HUES6 (cell line): ENCODE measurements at regions not wholly inside any gene's neighbourhood (a gene's known extent, or its start where the extent isn't known, plus 50 kb on each side); places are given as distances from the start of the nearest gene placed in this dataset.
"Not testable (repeated sequence)": the region's sequence is repeated elsewhere in the genome, so short reads cannot be mapped to it uniquely, and the experiment has no call there.

Experiments used
- H3K27ac ChIP-seq: 2 replicates; pipeline ENCODE4 v1.7.0; 2013; ENCODE audit warnings: low read depth, mild to moderate bottlenecking, low read length, inconsistent platforms
- H3K27me3 ChIP-seq: 2 replicates; pipeline ENCODE4 v1.6.1; 2013; ENCODE audit warnings: low read length; ENCODE audit not compliant: control insufficient read depth, insufficient read depth
- H3K36me3 ChIP-seq: 2 replicates; pipeline ENCODE4 v1.6.1; 2013; ENCODE audit warnings: low read length; ENCODE audit not compliant: control insufficient read depth, insufficient read depth
- H3K4me1 ChIP-seq: 2 replicates; pipeline ENCODE4 v1.6.1; 2013; ENCODE audit warnings: low read length; ENCODE audit not compliant: control insufficient read depth, insufficient read depth
- H3K4me3 ChIP-seq: 2 replicates; pipeline ENCODE4 v1.5.1; 2013; ENCODE audit warnings: low read depth, low read length
- H3K9ac ChIP-seq: one replicate; pipeline ENCODE4 v1.6.1; 2013; ENCODE audit warnings: mild to moderate bottlenecking, low read length
- H3K9me3 ChIP-seq: 2 replicates; pipeline ENCODE4 v1.6.1; 2013; ENCODE audit warnings: low read depth, low read length; ENCODE audit not compliant: control insufficient read depth, insufficient read depth

DNA sequence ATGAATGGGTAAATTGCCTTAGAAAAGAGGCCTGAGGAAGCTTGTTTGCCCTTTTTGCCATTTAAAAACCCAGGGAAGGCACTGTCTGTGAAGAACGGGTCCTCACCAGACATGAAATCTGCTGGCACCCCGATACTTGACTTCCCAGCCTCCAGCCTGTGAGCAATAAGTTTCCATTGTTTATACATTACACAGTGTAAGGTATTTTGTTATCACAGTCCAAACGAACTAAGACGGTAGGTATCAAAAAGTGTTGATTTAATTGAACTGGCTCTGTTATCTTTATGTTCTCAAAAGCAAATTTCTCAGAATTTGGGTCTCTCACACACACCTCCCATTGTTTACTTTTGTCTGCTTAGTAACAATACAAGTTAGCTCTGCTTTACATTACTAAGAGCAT is 181.1 kb upstream of the MARCKS start:
- Histone ChIP-seq H3K27me3 (no peaks in the 10 kb centered on the region), H3K4me3 (no peak overlapping the region), H3K9ac (no peak overlapping the region), H3K4me1 (peaks cover 32% of the 10 kb centered on the region), H3K36me3 (no peaks in the 10 kb centered on the region), H3K27ac (no peak overlapping the region), H3K9me3 (no peaks in the 10 kb centered on the region)

GRCh38 chr6:113676968-113677367 is 180.2 kb upstream of the MARCKS start:
- Histone ChIP-seq H3K4me3 (no peak overlapping the region), H3K27me3 (no peaks in the 10 kb centered on the region), H3K9me3 (no peaks in the 10 kb centered on the region), H3K4me1 (peaks cover 26% of the 10 kb centered on the region), H3K36me3 (no peaks in the 10 kb centered on the region), H3K9ac (no peak overlapping the region), H3K27ac (no peak overlapping the region)

GRCh38 chr6:113679051-113679450 is 178.1 kb upstream of the MARCKS start:
- Histone ChIP-seq H3K4me1 (peaks cover 15% of the 10 kb centered on the region; the same call in 1 of the 2 replicates), H3K9me3 (no peaks in the 10 kb centered on the region), H3K4me3 (no peak overlapping the region), H3K27ac (no peak overlapping the region), H3K36me3 (no peaks in the 10 kb centered on the region), H3K27me3 (no peaks in the 10 kb centered on the region), H3K9ac (no peak overlapping the region)

GRCh38 chr6:113680301-113680700 is 176.8 kb upstream of the MARCKS start:
- Histone ChIP-seq H3K9me3 (no peaks in the 10 kb centered on the region), H3K4me1 (peaks cover 10% of the 10 kb centered on the region), H3K27me3 (no peaks in the 10 kb centered on the region), H3K9ac (no peak overlapping the region), H3K27ac (no peak overlapping the region), H3K4me3 (no peak overlapping the region), H3K36me3 (no peaks in the 10 kb centered on the region)

DNA sequence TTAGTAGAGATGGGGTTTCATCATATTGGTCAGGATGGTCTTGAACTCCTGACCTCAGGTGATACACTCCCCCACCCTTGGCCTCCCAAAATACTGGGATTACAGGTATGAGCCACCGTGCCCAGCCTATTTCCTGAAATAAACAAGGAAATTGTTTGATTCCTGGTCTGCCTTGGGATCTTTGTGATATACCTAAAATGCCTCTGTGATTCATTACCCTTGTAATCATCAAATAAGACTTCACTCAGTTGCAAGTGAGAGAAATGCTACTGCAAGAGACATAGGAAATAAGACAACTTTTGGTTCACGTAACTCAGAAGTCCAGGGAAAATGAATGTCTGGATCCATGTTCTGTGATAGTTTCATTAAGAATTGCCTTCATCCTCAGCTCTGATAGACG is 173.2 kb upstream of the MARCKS start:
- Histone ChIP-seq H3K36me3 (no peaks in the 10 kb centered on the region), H3K9me3 (no peaks in the 10 kb centered on the region), H3K27me3 (no peaks in the 10 kb centered on the region), H3K4me1 (peaks cover 10% of the 10 kb centered on the region), H3K9ac (no peak overlapping the region), H3K4me3 (no peak overlapping the region), H3K27ac (no peak overlapping the region)

- H3K27ac ChIP-seq: no peak overlapping the region
- no peaks in the 10 kb centered on the region for H3K27me3 ChIP-seq
- no peak overlapping the region for H3K9ac ChIP-seq
- no peak overlapping the region for H3K4me3 ChIP-seq
- no peaks in the 10 kb centered on the region for H3K36me3 ChIP-seq
- peaks cover 10% of the 10 kb centered on the region for H3K4me1 ChIP-seq
- H3K9me3 ChIP-seq: no peaks in the 10 kb centered on the region
Measured at GRCh38 chr6:113684382-113684901, 172.7 kb upstream of the MARCKS start.

DNA sequence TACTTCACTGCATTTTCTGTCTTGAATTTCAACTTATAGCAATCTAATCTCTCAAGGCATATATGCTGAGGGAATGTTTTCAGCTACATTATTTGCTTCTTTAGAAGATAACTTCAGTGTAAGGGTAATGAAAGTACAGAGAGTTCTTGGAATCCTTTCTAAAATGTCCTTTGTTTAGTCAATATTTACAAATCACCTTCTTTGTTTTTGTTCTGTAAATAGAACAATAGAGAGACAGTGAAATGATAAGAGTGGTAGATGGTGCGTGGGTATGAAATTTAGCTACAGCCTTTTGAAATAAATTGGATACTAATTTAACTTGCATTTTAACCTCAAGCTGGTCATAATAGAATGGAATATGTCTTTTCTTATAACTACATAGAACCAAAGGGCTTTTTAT is 171.1 kb upstream of the MARCKS start:
- H3K27ac ChIP-seq: no peak overlapping the region
- H3K9me3 ChIP-seq: no peaks in the 10 kb centered on the region
- no peaks in the 10 kb centered on the region for H3K36me3 ChIP-seq
- H3K27me3 ChIP-seq: no peaks in the 10 kb centered on the region
- H3K9ac ChIP-seq: no peak overlapping the region
- peaks cover 10% of the 10 kb centered on the region for H3K4me1 ChIP-seq
- H3K4me3 ChIP-seq: no peak overlapping the region

GRCh38 chr6:113689620-113690019 is 167.5 kb upstream of the MARCKS start:
- H3K27me3 ChIP-seq, H3K9ac ChIP-seq, H3K4me3 ChIP-seq, H3K36me3 ChIP-seq, H3K27ac ChIP-seq, H3K4me1 ChIP-seq, H3K9me3 ChIP-seq: not testable (repeated sequence)

GRCh38 chr6:113690281-113691259 is 166.6 kb upstream of the MARCKS start:
- Histone ChIP-seq H3K4me3 (no peak overlapping the region), H3K27ac (no peak overlapping the region), H3K36me3 (no peaks in the 10 kb centered on the region), H3K27me3 (no peaks in the 10 kb centered on the region), H3K9me3 (no peaks in the 10 kb centered on the region), H3K4me1 (0 out of 2 replicates have a peak, but pooled peaks cover 4% of the 10 kb centered on the region), H3K9ac (no peak overlapping the region)

DNA sequence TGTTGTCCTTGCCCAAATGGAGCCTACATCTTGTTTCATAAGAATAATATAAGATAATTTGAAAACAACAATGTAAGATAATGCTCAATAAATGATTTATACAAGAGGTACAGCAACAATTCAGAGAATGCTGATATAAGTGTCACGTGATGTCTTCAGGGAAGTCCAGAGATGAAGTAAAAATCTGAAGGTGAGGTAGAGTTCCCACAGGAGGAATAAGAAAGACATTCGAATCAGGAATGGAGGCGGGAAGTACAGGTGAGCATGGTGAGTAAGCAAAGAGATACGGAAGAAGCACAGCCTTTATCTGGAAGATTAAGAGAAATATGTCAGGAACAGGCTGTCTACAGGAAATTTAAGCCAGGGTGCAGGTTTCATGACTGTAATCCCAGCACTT is 165.9 kb upstream of the MARCKS start:
- Histone ChIP-seq H3K36me3 (no peaks in the 10 kb centered on the region), H3K9me3 (no peaks in the 10 kb centered on the region), H3K9ac (no peak overlapping the region), H3K27ac (no peak overlapping the region), H3K4me1 (0 out of 2 replicates have a peak, but pooled peaks cover 4% of the 10 kb centered on the region), H3K27me3 (no peaks in the 10 kb centered on the region), H3K4me3 (no peak overlapping the region)

- Histone ChIP-seq H3K9ac (no peak overlapping the region), H3K9me3 (no peaks in the 10 kb centered on the region), H3K4me1 (peaks cover 8% of the 10 kb centered on the region; the same call in 1 of the 2 replicates), H3K4me3 (no peak overlapping the region), H3K27ac (no peak overlapping the region), H3K27me3 (no peaks in the 10 kb centered on the region), H3K36me3 (no peaks in the 10 kb centered on the region)
Measured at GRCh38 chr6:113693851-113694250, 163.3 kb upstream of the MARCKS start.
